ENCODE measurements at regions not wholly inside any gene's neighbourhood (a gene's known extent, or its start where the extent isn't known, plus 50 kb on each side); places are given as distances from the start of the nearest gene placed in this dataset.

DNA sequence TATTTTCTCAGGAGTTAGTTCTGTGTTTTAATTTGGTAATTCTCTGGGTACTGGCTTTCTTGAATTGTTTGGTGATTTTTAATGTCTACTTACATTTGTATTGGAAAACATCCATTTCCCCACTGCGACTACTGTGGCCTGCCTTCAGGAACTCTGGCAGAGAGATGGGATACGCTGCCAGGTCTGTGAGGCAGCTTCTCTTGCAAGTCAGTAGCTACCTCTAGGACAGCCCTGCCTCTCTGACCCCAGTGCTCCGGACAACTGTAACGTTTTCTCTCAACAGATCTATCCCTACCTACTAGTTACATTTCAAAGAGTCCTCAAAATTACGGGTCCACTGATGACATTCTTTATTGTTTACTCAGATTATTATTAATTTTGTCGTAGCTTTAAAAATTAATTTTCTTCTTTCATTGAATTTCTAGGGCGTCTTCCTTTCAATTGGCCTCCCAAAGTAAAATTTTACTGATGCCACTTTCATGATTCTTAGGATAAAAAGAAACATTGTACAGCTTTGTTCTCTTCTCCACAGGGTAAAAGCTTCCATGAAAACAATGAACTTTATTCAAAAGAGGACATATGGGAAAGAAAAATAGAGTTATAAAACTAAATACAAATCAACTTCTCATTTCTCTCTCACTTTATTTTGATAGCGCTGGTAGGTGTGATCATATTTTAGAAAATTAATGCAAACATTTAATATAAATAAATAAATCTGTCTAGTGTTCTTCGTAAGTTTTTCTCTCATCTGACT is 123.2 kb upstream of the GOLGA8J start:
- no peak overlapping the region for H3K4me3 ChIP-seq (ENCODE audit: low read depth, low read length)
- TF ChIP-seq SCRT2 (tag by site-specific recombination; IDR thresholded peaks at IDR 0.05) = no peak
- TF ChIP-seq, protein P1, sequence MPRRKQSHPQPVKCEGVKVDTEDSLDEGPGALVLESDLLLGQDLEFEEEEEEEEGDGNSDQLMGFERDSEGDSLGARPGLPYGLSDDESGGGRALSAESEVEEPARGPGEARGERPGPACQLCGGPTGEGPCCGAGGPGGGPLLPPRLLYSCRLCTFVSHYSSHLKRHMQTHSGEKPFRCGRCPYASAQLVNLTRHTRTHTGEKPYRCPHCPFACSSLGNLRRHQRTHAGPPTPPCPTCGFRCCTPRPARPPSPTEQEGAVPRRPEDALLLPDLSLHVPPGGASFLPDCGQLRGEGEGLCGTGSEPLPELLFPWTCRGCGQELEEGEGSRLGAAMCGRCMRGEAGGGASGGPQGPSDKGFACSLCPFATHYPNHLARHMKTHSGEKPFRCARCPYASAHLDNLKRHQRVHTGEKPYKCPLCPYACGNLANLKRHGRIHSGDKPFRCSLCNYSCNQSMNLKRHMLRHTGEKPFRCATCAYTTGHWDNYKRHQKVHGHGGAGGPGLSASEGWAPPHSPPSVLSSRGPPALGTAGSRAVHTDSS (tag by site-specific recombination; IDR thresholded peaks at IDR 0.05) = no peak
- TF ChIP-seq, protein P2, sequence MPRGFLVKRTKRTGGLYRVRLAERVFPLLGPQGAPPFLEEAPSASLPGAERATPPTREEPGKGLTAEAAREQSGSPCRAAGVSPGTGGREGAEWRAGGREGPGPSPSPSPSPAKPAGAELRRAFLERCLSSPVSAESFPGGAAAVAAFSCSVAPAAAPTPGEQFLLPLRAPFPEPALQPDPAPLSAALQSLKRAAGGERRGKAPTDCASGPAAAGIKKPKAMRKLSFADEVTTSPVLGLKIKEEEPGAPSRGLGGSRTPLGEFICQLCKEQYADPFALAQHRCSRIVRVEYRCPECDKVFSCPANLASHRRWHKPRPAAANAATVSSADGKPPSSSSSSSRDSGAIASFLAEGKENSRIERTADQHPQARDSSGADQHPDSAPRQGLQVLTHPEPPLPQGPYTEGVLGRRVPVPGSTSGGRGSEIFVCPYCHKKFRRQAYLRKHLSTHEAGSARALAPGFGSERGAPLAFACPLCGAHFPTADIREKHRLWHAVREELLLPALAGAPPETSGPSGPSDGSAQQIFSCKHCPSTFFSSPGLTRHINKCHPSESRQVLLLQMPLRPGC (tag by site-specific recombination; IDR thresholded peaks at IDR 0.05) = no peak
- no peak for TF ChIP-seq GLI4 (tag by site-specific recombination; IDR thresholded peaks at IDR 0.05)
- no peak for TF ChIP-seq ZNF768 (tag by site-specific recombination; IDR thresholded peaks at IDR 0.05)
- TF ChIP-seq, protein P3, sequence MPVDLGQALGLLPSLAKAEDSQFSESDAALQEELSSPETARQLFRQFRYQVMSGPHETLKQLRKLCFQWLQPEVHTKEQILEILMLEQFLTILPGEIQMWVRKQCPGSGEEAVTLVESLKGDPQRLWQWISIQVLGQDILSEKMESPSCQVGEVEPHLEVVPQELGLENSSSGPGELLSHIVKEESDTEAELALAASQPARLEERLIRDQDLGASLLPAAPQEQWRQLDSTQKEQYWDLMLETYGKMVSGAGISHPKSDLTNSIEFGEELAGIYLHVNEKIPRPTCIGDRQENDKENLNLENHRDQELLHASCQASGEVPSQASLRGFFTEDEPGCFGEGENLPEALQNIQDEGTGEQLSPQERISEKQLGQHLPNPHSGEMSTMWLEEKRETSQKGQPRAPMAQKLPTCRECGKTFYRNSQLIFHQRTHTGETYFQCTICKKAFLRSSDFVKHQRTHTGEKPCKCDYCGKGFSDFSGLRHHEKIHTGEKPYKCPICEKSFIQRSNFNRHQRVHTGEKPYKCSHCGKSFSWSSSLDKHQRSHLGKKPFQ (tag by site-specific recombination; IDR thresholded peaks at IDR 0.05) = no peak
- no peak for TF ChIP-seq ZNF544 (tag by site-specific recombination; IDR thresholded peaks at IDR 0.05)
- no peak for TF ChIP-seq ZNF335 (tag by site-specific recombination; conservative IDR thresholded peaks at IDR 0.05)
- H3K27ac ChIP-seq (ENCODE audit: extremely low read depth, low read depth, low read length) = no peak overlapping the region
- ChIA-PET POLR2A (no interaction called here), CTCF (interaction anchor here (0.5 to 0.6 kb wide), 2 partner anchors 12 to 80 kb away, joined by 3 to 4 read pairs; no protein-coding TSS in a partner anchor)
- no peaks in the 10 kb centered on the region for H3K36me3 ChIP-seq (ENCODE audit: control insufficient read depth in 2 of 2, insufficient read depth in 1 of 2, low read length in 2 of 2)
- H3K4me1 ChIP-seq (ENCODE audit: control insufficient read depth, insufficient read depth, low read length) = no peaks in the 10 kb centered on the region
- no peaks in the 10 kb centered on the region for H3K9me3 ChIP-seq (ENCODE audit: control insufficient read depth, insufficient read depth, low read depth, low read length)

DNA sequence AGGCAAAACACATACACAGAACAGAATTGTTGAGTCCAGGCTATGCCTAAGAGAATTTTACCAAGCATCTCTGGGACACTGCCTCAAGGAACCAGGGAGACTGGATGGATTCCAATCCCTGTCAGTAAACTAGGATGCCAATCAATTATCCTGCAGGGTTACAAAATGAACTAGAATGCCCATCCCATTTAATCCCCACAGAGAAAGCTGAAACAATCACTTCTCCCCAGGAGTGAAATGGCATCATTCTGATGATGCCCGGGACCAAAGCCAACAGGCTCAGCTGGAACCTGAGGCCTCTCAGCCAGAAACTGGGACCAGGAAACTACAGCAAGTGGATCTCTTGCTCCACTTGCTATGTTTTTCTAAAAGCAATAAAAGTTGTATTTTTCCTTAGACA is 130.0 kb upstream of the TJP1 start:
- Histone ChIP-seq H3K36me3 (ENCODE audit: control insufficient read depth in 2 of 2, insufficient read depth in 1 of 2, low read length in 2 of 2) (no peaks in the 10 kb centered on the region), H3K9me3 (ENCODE audit: control insufficient read depth, insufficient read depth, low read depth, low read length) (no peaks in the 10 kb centered on the region), H3K4me1 (ENCODE audit: control insufficient read depth, insufficient read depth, low read length) (peaks cover 6% of the 10 kb centered on the region; the same call in 1 of the 2 replicates), H3K27ac (ENCODE audit: extremely low read depth, low read depth, low read length) (no peak overlapping the region), H3K4me3 (ENCODE audit: low read depth, low read length) (no peak overlapping the region)
- CTCF ChIA-PET = interaction anchor here (0.7 to 1.3 kb wide), 2 partner anchors 27 to 30 kb away, joined by 3 to 4 read pairs; no protein-coding TSS in a partner anchor
- POLR2A ChIA-PET = no interaction called here
- TF ChIP-seq MZF1 (tag by site-specific recombination; IDR thresholded peaks at IDR 0.05; ENCODE audit: borderline replicate concordance) (peak; percentile 85), ZSCAN16 (tag by site-specific recombination; IDR thresholded peaks at IDR 0.05) (no peak), ZFP37 (tag by site-specific recombination; IDR thresholded peaks at IDR 0.05) (no peak), ZNF707 (tag by site-specific recombination; IDR thresholded peaks at IDR 0.05) (no peak), ZNF133 (tag by site-specific recombination; IDR thresholded peaks at IDR 0.05) (no peak), FEZF1 (tag by site-specific recombination; IDR thresholded peaks at IDR 0.05) (peak; percentile 90), HOXD13 (CRISPR knock-in tag; IDR thresholded peaks at IDR 0.05; ENCODE audit: borderline replicate concordance) (no peak), KLF10 (tag by site-specific recombination; IDR thresholded peaks at IDR 0.05) (peak; percentile 41; the same call in 1 of the 2 replicates), ZBTB17 (tag by site-specific recombination; IDR thresholded peaks at IDR 0.05) (peak; percentile 61; the same call in 1 of the 2 replicates)
- TF ChIP-seq, protein P4, sequence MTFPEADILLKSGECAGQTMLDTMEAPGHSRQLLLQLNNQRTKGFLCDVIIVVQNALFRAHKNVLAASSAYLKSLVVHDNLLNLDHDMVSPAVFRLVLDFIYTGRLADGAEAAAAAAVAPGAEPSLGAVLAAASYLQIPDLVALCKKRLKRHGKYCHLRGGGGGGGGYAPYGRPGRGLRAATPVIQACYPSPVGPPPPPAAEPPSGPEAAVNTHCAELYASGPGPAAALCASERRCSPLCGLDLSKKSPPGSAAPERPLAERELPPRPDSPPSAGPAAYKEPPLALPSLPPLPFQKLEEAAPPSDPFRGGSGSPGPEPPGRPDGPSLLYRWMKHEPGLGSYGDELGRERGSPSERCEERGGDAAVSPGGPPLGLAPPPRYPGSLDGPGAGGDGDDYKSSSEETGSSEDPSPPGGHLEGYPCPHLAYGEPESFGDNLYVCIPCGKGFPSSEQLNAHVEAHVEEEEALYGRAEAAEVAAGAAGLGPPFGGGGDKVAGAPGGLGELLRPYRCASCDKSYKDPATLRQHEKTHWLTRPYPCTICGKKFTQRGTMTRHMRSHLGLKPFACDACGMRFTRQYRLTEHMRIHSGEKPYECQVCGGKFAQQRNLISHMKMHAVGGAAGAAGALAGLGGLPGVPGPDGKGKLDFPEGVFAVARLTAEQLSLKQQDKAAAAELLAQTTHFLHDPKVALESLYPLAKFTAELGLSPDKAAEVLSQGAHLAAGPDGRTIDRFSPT (tag by site-specific recombination; IDR thresholded peaks at IDR 0.05) = no peak
- TF ChIP-seq, protein P5, sequence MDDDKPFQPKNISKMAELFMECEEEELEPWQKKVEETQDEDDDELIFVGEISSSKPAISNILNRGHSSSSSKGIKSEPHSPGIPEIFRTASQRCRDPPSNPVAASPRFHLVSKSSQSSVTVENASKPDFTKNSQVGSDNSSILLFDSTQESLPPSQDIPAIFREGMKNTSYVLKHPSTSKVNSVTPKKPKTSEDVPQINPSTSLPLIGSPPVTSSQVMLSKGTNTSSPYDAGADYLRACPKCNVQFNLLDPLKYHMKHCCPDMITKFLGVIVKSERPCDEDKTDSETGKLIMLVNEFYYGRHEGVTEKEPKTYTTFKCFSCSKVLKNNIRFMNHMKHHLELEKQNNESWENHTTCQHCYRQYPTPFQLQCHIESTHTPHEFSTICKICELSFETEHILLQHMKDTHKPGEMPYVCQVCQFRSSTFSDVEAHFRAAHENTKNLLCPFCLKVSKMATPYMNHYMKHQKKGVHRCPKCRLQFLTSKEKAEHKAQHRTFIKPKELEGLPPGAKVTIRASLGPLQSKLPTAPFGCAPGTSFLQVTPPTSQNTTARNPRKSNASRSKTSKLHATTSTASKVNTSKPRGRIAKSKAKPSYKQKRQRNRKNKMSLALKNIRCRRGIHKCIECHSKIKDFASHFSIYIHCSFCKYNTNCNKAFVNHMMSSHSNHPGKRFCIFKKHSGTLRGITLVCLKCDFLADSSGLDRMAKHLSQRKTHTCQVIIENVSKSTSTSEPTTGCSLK (tag by site-specific recombination; IDR thresholded peaks at IDR 0.05) = no peak
- TF ChIP-seq, protein P6, sequence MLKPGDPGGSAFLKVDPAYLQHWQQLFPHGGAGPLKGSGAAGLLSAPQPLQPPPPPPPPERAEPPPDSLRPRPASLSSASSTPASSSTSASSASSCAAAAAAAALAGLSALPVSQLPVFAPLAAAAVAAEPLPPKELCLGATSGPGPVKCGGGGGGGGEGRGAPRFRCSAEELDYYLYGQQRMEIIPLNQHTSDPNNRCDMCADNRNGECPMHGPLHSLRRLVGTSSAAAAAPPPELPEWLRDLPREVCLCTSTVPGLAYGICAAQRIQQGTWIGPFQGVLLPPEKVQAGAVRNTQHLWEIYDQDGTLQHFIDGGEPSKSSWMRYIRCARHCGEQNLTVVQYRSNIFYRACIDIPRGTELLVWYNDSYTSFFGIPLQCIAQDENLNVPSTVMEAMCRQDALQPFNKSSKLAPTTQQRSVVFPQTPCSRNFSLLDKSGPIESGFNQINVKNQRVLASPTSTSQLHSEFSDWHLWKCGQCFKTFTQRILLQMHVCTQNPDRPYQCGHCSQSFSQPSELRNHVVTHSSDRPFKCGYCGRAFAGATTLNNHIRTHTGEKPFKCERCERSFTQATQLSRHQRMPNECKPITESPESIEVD (tag by site-specific recombination; IDR thresholded peaks at IDR 0.05) = peak; percentile 77
- TF ChIP-seq, protein P7, sequence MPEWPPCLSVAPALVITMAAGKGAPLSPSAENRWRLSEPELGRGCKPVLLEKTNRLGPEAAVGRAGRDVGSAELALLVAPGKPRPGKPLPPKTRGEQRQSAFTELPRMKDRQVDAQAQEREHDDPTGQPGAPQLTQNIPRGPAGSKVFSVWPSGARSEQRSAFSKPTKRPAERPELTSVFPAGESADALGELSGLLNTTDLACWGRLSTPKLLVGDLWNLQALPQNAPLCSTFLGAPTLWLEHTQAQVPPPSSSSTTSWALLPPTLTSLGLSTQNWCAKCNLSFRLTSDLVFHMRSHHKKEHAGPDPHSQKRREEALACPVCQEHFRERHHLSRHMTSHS (tag by site-specific recombination; IDR thresholded peaks at IDR 0.05) = no peak

All from HEK293 (cell line).